ENCODE measurements at regions not wholly inside any gene's neighbourhood (a gene's known extent, or its start where the extent isn't known, plus 50 kb on each side); places are given as distances from the start of the nearest gene placed in this dataset.

DNA sequence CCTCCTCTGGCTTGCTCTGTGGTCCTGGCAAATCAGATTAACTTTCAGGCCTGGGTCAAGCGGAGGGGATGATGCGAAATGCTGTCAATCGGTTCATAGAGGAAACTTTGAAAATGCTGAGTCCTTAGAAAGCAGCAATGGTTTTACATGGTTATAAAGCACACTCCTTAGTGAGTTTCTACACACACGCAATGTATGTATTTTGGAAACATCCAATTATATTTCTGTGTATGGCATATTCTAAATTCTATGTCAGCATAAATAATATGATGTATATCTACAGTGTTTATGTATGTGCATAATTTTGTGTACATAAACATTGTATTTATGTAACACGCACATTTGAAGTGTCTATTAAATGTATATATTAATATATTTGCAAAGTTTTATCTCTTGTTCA is 118.0 kb upstream of the ARID2 start:
- TF ChIP-seq, protein P1, sequence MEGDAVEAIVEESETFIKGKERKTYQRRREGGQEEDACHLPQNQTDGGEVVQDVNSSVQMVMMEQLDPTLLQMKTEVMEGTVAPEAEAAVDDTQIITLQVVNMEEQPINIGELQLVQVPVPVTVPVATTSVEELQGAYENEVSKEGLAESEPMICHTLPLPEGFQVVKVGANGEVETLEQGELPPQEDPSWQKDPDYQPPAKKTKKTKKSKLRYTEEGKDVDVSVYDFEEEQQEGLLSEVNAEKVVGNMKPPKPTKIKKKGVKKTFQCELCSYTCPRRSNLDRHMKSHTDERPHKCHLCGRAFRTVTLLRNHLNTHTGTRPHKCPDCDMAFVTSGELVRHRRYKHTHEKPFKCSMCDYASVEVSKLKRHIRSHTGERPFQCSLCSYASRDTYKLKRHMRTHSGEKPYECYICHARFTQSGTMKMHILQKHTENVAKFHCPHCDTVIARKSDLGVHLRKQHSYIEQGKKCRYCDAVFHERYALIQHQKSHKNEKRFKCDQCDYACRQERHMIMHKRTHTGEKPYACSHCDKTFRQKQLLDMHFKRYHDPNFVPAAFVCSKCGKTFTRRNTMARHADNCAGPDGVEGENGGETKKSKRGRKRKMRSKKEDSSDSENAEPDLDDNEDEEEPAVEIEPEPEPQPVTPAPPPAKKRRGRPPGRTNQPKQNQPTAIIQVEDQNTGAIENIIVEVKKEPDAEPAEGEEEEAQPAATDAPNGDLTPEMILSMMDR (IDR thresholded peaks at IDR 0.05) = no peak
- no peak for TF ChIP-seq TAF1 (IDR thresholded peaks at IDR 0.05; ENCODE audit: borderline replicate concordance, low read depth, low read length)
- no peak for TF ChIP-seq EZH2phosphoT487 (IDR thresholded peaks at IDR 0.05; ENCODE audit: borderline replicate concordance, low read depth)
- TF ChIP-seq, protein P2, sequence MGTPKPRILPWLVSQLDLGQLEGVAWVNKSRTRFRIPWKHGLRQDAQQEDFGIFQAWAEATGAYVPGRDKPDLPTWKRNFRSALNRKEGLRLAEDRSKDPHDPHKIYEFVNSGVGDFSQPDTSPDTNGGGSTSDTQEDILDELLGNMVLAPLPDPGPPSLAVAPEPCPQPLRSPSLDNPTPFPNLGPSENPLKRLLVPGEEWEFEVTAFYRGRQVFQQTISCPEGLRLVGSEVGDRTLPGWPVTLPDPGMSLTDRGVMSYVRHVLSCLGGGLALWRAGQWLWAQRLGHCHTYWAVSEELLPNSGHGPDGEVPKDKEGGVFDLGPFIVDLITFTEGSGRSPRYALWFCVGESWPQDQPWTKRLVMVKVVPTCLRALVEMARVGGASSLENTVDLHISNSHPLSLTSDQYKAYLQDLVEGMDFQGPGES (IDR thresholded peaks at IDR 0.05; ENCODE audit: low read depth, low read length) = no peak
- TF ChIP-seq, protein P3, sequence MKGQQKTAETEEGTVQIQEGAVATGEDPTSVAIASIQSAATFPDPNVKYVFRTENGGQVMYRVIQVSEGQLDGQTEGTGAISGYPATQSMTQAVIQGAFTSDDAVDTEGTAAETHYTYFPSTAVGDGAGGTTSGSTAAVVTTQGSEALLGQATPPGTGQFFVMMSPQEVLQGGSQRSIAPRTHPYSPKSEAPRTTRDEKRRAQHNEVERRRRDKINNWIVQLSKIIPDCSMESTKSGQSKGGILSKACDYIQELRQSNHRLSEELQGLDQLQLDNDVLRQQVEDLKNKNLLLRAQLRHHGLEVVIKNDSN (IDR thresholded peaks at IDR 0.05; ENCODE audit: borderline replicate concordance, low read depth) = no peak
- no peak for TF ChIP-seq MXI1 (IDR thresholded peaks at IDR 0.05; ENCODE audit: low read depth, low read length)

All from SK-N-SH (cell line).